A549 (cell line): ENCODE measurements at regions not wholly inside any gene's neighbourhood (a gene's known extent, or its start where the extent isn't known, plus 50 kb on each side); places are given as distances from the start of the nearest gene placed in this dataset.

ENCODE experiments used
- ATAC-seq, 2 experiments: fragments of 200-7000 bp in 1 of 2; fragments of >200 bp in 1 of 2; cut with Nextera tagmentation in 1 of 2; cut with Tn5 transposase in 1 of 2; 3 replicates each; pipeline versions ENCODE4 v1.8.0 to v1.9.1; 2018 to 2020; ENCODE audit warnings: mild to moderate bottlenecking in 1 of 2, moderate library complexity in 1 of 2
- CTCF ChIA-PET: fragments of 300-600 bp; sonication (Branson Sonifier 250); formaldehyde crosslinking; extraction: SDS; loops from one replicate; lab custom pipeline; 2021; ENCODE audit warnings: antibody characterized with exemption, inconsistent platforms; lab: Yijun Ruan, JAX
- POLR2A ChIA-PET: fragments of 350-600 bp; formaldehyde crosslinking; extraction: SDS; loops from one replicate; lab custom pipeline; 2021; ENCODE audit warnings: antibody characterized with exemption, inconsistent platforms; lab: Yijun Ruan, JAX
- DNase-seq, 2 experiments: peaks; one replicate each; pipeline versions ENCODE4 v3.0.0 to v3.0.0-alpha.2; 2011 to 2016; ENCODE audit warnings: low read depth in 1 of 2, low spot score in 1 of 2
- FAIRE-seq: peaks from 2 replicates; lab custom pipeline; 2011; peaks lifted over from hg19 to GRCh38; lab: Jason Lieb, UNC
- H3K27ac ChIP-seq, 2 experiments: fragments of >200 bp; sonication (Bioruptor Twin); formaldehyde crosslinking; 3 replicates each; pipeline ENCODE4 v1.5.1; 2016 to 2017
- H3K4me1 ChIP-seq: fragments of >200 bp; sonication (Bioruptor Twin); formaldehyde crosslinking; 3 replicates; pipeline ENCODE4 v1.6.1; 2016
- H3K4me2 ChIP-seq: fragments of >200 bp; sonication (Bioruptor Twin); formaldehyde crosslinking; 3 replicates; pipeline ENCODE4 v1.6.1; 2016
- H3K4me3 ChIP-seq: fragments of >200 bp; sonication (Bioruptor Twin); formaldehyde crosslinking; 3 replicates; pipeline ENCODE4 v1.5.1; 2016
- H3K9me3 ChIP-seq: fragments of >200 bp; sonication (Bioruptor Twin); formaldehyde crosslinking; 3 replicates; pipeline ENCODE4 v1.6.1; 2016
- CHD4 ChIP-seq: fragments of 200-600 bp; sonication (generic); IDR thresholded peaks from 2 replicates; pipeline ENCODE4 v1.6.1; 2016; ENCODE audit warnings: antibody characterized with exemption, mild to moderate bottlenecking, borderline replicate concordance
- EHMT2 ChIP-seq: fragments of 200-600 bp; sonication (generic); IDR thresholded peaks from 2 replicates; pipeline ENCODE4 v1.6.1; 2016; ENCODE audit warnings: antibody characterized with exemption, low read depth, mild to moderate bottlenecking, moderate library complexity
- EP300 ChIP-seq, 2 experiments: fragments of >200 bp; sonication (Bioruptor Twin); formaldehyde crosslinking; IDR thresholded peaks; 2 replicates in 1 of 2; 3 replicates in 1 of 2; pipeline ENCODE4 v1.6.1; 2016 to 2017
- FOSL2 ChIP-seq, 2 experiments: fragments of 450-650 bp in 1 of 2; fragments of >200 bp in 1 of 2; sonication (Bioruptor Twin) in 1 of 2; formaldehyde crosslinking; IDR thresholded peaks; 2 replicates each; pipeline versions ENCODE4 v1.5.0 to v1.6.1; 2016 to 2020; ENCODE audit warnings: mild to moderate bottlenecking in 1 of 2, moderate library complexity in 1 of 2
- HDAC2 ChIP-seq: fragments of 200-600 bp; sonication (generic); IDR thresholded peaks from 2 replicates; pipeline ENCODE4 v1.6.1; 2016
- HEYL ChIP-seq: fragments of 250-450 bp; sonication (Bioruptor Pico); IDR thresholded peaks from 2 replicates; pipeline ENCODE4 v1.8.0; 2021; ENCODE audit warnings: mild to moderate bottlenecking, moderate library complexity
- KDM5A ChIP-seq: fragments of 200-600 bp; sonication (generic); IDR thresholded peaks from 2 replicates; pipeline ENCODE4 v1.6.1; 2016; ENCODE audit warnings: antibody characterized with exemption, mild to moderate bottlenecking
- MAX ChIP-seq: IDR thresholded peaks from 2 replicates; pipeline ENCODE4 v1.6.1; 2012
- MAZ ChIP-seq: fragments of 150-350 bp; IDR thresholded peaks from 2 replicates; pipeline ENCODE4 v1.6.1; 2014; ENCODE audit warnings: antibody characterized with exemption, low read depth, low read length, borderline replicate concordance
- MYC ChIP-seq: IDR thresholded peaks from 2 replicates; pipeline ENCODE4 v1.6.1; 2012; ENCODE audit warnings: mild to moderate bottlenecking, inconsistent platforms, low read length, improper control_type of control experiment, borderline replicate concordance
- PBX3 ChIP-seq: IDR thresholded peaks from 2 replicates; pipeline ENCODE4 v1.6.1; 2012
- POLR2A ChIP-seq: IDR thresholded peaks from 2 replicates; pipeline ENCODE4 v1.6.1; 2012; ENCODE audit warnings: mild to moderate bottlenecking, low read length
- REST ChIP-seq: fragments of 200-600 bp; sonication (generic); IDR thresholded peaks from 2 replicates; pipeline ENCODE4 v1.6.1; 2016; ENCODE audit warnings: antibody characterized with exemption, mild to moderate bottlenecking, moderate library complexity
- RNF2 ChIP-seq: fragments of 200-600 bp; sonication (generic); IDR thresholded peaks from 2 replicates; pipeline ENCODE4 v1.6.1; 2016; ENCODE audit warnings: low read depth, mild to moderate bottlenecking, antibody characterized with exemption, moderate library complexity, borderline replicate concordance
- TFCP2L1 ChIP-seq: fragments of 250-450 bp; sonication (Bioruptor Pico); IDR thresholded peaks from 2 replicates; pipeline ENCODE4 v1.5.0; 2021; ENCODE audit warnings: mild to moderate bottlenecking
- ZFP36 ChIP-seq: fragments of 450-650 bp; IDR thresholded peaks from 2 replicates; pipeline ENCODE4 v1.6.1; 2014; ENCODE audit warnings: borderline replicate concordance; ENCODE audit not compliant: partially characterized antibody
- WGBS: methylation state at CpG from one replicate; pipeline ENCODE4 v1.1.6; 2017; ENCODE audit errors: missing lambda C conversion rate; 5-methylcytosine and 5-hydroxymethylcytosine counted together

GRCh38 chr13:111551204-111551820, 230.9 kb downstream of the TEX29 start:
- DNase-seq (no peak), ATAC-seq (no peak)
- TF ChIP-seq PBX3, result no peak
- no peak for TF ChIP-seq MYC
- TF ChIP-seq, all 56 proteins: peak for 0
- H3K4me2 ChIP-seq, result no peak overlapping the region
- ChIA-PET POLR2A (no interaction called here), CTCF (no interaction called here)
- 4% methylated on average over 3 of the region's 5 CpGs for WGBS
- FAIRE-seq, result no peak
- H3K4me3 ChIP-seq, result no peak overlapping the region
- H3K4me1 ChIP-seq, result no peaks in the 10 kb centered on the region
- H3K27ac ChIP-seq, result no peak overlapping the region
- no peaks in the 10 kb centered on the region; the same call in 2 of the 3 replicates for H3K9me3 ChIP-seq

GRCh38 chr13:111552891-111553655, 232.6 kb downstream of the TEX29 start:
- DNase-seq (no peak), ATAC-seq (no peak), FAIRE-seq (no peak)
- TF ChIP-seq EP300 (IDR thresholded peaks at IDR 0.05) (no peak), RNF2 (no peak), KDM5A (no peak), HEYL (no peak), REST (no peak), CHD4 (no peak), TFCP2L1 (CRISPR knock-in tag) (no peak), HDAC2 (no peak)
- Histone ChIP-seq H3K9me3 (no peaks in the 10 kb centered on the region), H3K4me2 (no peak overlapping the region), H3K4me1 (no peaks in the 10 kb centered on the region), H3K4me3 (no peak overlapping the region), H3K27ac (no peak overlapping the region)
- 28% methylated on average over 9 of the region's 10 CpGs for WGBS
- CTCF ChIA-PET, result no interaction called here
- POLR2A ChIA-PET, result no interaction called here

GRCh38 chr13:111554539-111555267, 234.3 kb downstream of the TEX29 start:
- Histone ChIP-seq H3K4me1 (no peaks in the 10 kb centered on the region), H3K4me2 (no peak overlapping the region), H3K4me3 (no peak overlapping the region), H3K9me3 (no peaks in the 10 kb centered on the region), H3K27ac (no peak overlapping the region)
- TF ChIP-seq FOSL2 (IDR thresholded peaks at IDR 0.05), result no peak
- TF ChIP-seq FOSL2 (CRISPR knock-in tag; IDR thresholded peaks at IDR 0.05), result no peak
- no peak for TF ChIP-seq ZFP36
- TF ChIP-seq POLR2A, result no peak
- TF ChIP-seq EP300 (IDR thresholded peaks at IDR 0.05), result no peak
- TF ChIP-seq EHMT2, result no peak
- no peak for TF ChIP-seq MAZ
- TF ChIP-seq MAX, result no peak
- ChIA-PET CTCF (no interaction called here), POLR2A (no interaction called here)
- FAIRE-seq, result no peak
- WGBS, result 33% methylated on average over 12 of the region's 16 CpGs
- no peak for ATAC-seq
- DNase-seq, result no peak
